Lower lobe of right lung (tissue), 2 donors: ENCODE measurements at regions not wholly inside any gene's neighbourhood (a gene's known extent, or its start where the extent isn't known, plus 50 kb on each side); places are given as distances from the start of the nearest gene placed in this dataset.

Experiments
- ATAC-seq, 2 donors: fragments of 200-7000 bp; cut with Tn5 transposase; one replicate each; pipeline ENCODE4 v1.9.1; 2020 to 2022; ENCODE audit warnings: mild to moderate bottlenecking in 2 of 2, moderate library complexity in 2 of 2
- DNase-seq: peaks from one replicate; pipeline ENCODE4 v3.0.0-alpha.2; 2020
- H3K27ac ChIP-seq: fragments of 200-600 bp; one replicate; pipeline ENCODE4 v1.8.0; 2022
- H3K27me3 ChIP-seq: fragments of 200-600 bp; one replicate; pipeline ENCODE4 v1.8.0; 2022; ENCODE audit warnings: low read depth
- H3K36me3 ChIP-seq: fragments of 200-600 bp; one replicate; pipeline ENCODE4 v1.8.0; 2022; ENCODE audit warnings: mild to moderate bottlenecking
- H3K4me1 ChIP-seq: fragments of 200-600 bp; one replicate; pipeline ENCODE4 v1.8.0; 2022
- H3K4me3 ChIP-seq: fragments of 200-600 bp; one replicate; pipeline ENCODE4 v1.8.0; 2022; ENCODE audit warnings: mild to moderate bottlenecking
- H3K9me3 ChIP-seq: fragments of 200-600 bp; one replicate; pipeline ENCODE4 v1.8.0; 2022
- intact Hi-C: fragments of 100-400 bp; cut with DNase I; formaldehyde crosslinking; loops from one replicate; pipeline ENCODE4 v1.11.0; 2022
- TF ChIP-seq, protein P1 (sequence below): fragments of 200-600 bp; IDR thresholded peaks from one replicate; pipeline ENCODE4 v1.8.0; 2022; ENCODE audit warnings: antibody characterized with exemption, mild to moderate bottlenecking
- donor health status: DM: no; HTN: yes; CAD: no; lungs with severe emphysema.

GRCh38 chr1:98459486-98459870 lies 202.0 kb upstream of the SNX7 start:
- intact Hi-C loops: no loop called here
- DNase-seq: no peak
- ATAC-seq: no peak
- H3K27ac ChIP-seq: no peak overlapping the region
- H3K9me3 ChIP-seq: no peaks in the 10 kb centered on the region
- H3K27me3 ChIP-seq: no peaks in the 10 kb centered on the region
- TF ChIP-seq, protein P1, sequence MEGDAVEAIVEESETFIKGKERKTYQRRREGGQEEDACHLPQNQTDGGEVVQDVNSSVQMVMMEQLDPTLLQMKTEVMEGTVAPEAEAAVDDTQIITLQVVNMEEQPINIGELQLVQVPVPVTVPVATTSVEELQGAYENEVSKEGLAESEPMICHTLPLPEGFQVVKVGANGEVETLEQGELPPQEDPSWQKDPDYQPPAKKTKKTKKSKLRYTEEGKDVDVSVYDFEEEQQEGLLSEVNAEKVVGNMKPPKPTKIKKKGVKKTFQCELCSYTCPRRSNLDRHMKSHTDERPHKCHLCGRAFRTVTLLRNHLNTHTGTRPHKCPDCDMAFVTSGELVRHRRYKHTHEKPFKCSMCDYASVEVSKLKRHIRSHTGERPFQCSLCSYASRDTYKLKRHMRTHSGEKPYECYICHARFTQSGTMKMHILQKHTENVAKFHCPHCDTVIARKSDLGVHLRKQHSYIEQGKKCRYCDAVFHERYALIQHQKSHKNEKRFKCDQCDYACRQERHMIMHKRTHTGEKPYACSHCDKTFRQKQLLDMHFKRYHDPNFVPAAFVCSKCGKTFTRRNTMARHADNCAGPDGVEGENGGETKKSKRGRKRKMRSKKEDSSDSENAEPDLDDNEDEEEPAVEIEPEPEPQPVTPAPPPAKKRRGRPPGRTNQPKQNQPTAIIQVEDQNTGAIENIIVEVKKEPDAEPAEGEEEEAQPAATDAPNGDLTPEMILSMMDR: no peak
- H3K4me3 ChIP-seq: no peak overlapping the region
- H3K36me3 ChIP-seq: no peaks in the 10 kb centered on the region
- no peaks in the 10 kb centered on the region for H3K4me1 ChIP-seq

DNA sequence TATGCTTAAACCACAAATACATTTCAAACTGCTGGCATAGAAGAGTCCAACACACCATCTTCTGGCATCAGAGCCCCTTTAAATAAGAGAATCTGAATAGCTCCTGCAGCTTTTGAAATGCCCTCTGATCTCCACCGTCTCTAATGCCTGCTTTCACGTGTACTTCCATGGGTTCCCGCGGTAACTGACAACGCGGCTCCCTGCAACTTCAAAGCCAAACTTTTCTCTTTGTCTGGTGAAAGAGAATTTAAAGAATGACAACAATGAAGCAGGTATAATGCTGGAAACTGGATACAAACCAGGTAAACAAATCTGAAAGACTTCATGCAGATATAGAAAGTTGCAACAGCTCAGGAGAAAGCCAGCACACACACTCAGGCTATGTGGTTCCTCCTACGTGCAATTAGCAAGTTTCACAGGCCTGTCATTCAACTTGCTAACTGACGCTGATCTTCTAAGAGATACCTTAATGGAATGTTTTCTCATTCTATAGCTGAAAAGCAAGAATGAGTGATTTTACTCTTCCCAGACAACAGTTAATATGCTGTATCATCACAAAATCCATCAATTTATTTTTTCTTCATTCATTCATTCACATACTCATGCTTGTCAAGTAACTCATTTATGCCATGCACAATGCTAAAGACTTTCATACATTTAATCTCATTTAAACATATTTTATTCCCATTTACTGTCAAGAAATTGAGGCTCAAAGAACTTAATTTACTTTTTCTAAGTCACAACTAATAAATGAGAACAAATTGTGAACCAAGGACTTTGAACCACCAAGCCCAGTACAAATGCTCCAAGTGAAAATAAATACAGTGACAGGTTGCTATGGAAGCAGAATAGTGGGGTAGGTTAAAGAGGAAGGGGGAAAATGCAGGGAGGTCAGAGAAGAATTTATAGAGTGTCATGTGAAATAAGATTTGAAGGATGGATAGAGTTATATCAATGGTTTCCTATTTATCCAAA lies 202.7 kb upstream of the SNX7 start:
- TF ChIP-seq, protein P1: no peak
- Histone ChIP-seq H3K4me1 (no peaks in the 10 kb centered on the region), H3K9me3 (no peaks in the 10 kb centered on the region), H3K4me3 (no peak overlapping the region), H3K27me3 (no peaks in the 10 kb centered on the region), H3K27ac (no peak overlapping the region), H3K36me3 (no peaks in the 10 kb centered on the region)
- intact Hi-C loops: no loop called here
- DNase-seq (no peak), ATAC-seq (no peak)

- no peaks in the 10 kb centered on the region for H3K4me1 ChIP-seq
- TF ChIP-seq, protein P1: no peak
- ATAC-seq (no peak), DNase-seq (no peak)
- intact Hi-C loops: no loop called here
- no peaks in the 10 kb centered on the region for H3K9me3 ChIP-seq
- H3K27me3 ChIP-seq: no peaks in the 10 kb centered on the region
- no peak overlapping the region for H3K27ac ChIP-seq
- no peaks in the 10 kb centered on the region for H3K36me3 ChIP-seq
- H3K4me3 ChIP-seq: no peak overlapping the region
Measured at GRCh38 chr1:98457248-98457647, 204.3 kb upstream of the SNX7 start.

GRCh38 chr1:98454666-98455065 lies 206.9 kb upstream of the SNX7 start:
- Histone ChIP-seq H3K4me3 (no peak overlapping the region), H3K36me3 (no peaks in the 10 kb centered on the region), H3K27me3 (no peaks in the 10 kb centered on the region), H3K4me1 (no peaks in the 10 kb centered on the region), H3K9me3 (no peaks in the 10 kb centered on the region), H3K27ac (no peak overlapping the region)
- intact Hi-C loops: no loop called here
- TF ChIP-seq, protein P1: no peak
- DNase-seq: no peak
- ATAC-seq: no peak

DNA sequence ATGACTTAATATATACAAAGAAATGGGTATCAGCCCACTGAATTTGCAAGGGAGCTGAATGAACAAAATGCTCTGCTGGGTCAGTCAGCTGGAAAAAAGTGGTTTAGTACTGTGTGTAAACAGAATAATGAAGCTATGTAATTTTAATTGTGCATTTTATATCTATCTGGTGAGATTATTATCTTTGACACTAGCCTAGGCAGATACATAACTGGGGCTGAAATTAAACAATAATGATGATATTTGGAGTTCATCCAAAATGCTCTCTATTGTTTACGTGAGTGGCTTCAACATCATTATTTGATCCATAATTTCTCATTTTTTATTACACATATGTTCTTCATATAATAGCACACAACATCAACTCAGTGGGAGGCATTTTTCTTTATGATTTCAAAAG lies 208.5 kb upstream of the SNX7 start:
- no peak for ATAC-seq
- Histone ChIP-seq H3K27ac (no peak overlapping the region), H3K36me3 (no peaks in the 10 kb centered on the region), H3K9me3 (no peaks in the 10 kb centered on the region), H3K4me3 (no peak overlapping the region), H3K27me3 (no peaks in the 10 kb centered on the region), H3K4me1 (no peaks in the 10 kb centered on the region)
- no peak for DNase-seq
- TF ChIP-seq, protein P1: no peak
- intact Hi-C loops: no loop called here
